OCI-LY7 (cell line): ENCODE measurements at regions not wholly inside any gene's neighbourhood (a gene's known extent, or its start where the extent isn't known, plus 50 kb on each side); places are given as distances from the start of the nearest gene placed in this dataset.

Source experiments
- BruUV-seq: library from RNA; stranded (reverse); fragments of 400-500 nt; replicated peaks from 2 replicates; lab custom pipeline; 2021; lab: Mats Ljungman, UMichigan
- CTCF ChIA-PET: fragments of 300-600 bp; sonication (Branson Sonifier 250); formaldehyde crosslinking; loops from one replicate; lab custom pipeline; 2022; ENCODE audit warnings: antibody characterized with exemption; ENCODE audit not compliant: unreplicated experiment; lab: Charles Lee
- POLR2A ChIA-PET: fragments of 300-600 bp; sonication (Branson Sonifier 250); formaldehyde crosslinking; loops from one replicate; lab custom pipeline; 2022; ENCODE audit warnings: antibody characterized with exemption; lab: Charles Lee
- DNase-seq: peaks from one replicate; pipeline ENCODE4 v3.0.0-alpha.2; 2015; ENCODE audit warnings: low spot score
- H2AFZ ChIP-seq: fragments of 200-600 bp; sonication (generic), shearing (Covaris generic); 2 replicates; pipeline ENCODE4 v1.6.1; 2014; ENCODE audit warnings: mild to moderate bottlenecking, antibody characterized with exemption, low read length, moderate library complexity
- H3K27ac ChIP-seq: fragments of 200-600 bp; sonication (generic); 2 replicates; pipeline ENCODE4 v1.5.1; 2014; ENCODE audit warnings: mixed run types, low read depth, mild to moderate bottlenecking, moderate library complexity, low read length, inconsistent platforms; ENCODE audit not compliant: poor library complexity, severe bottlenecking
- H3K36me3 ChIP-seq: fragments of 200-600 bp; sonication (generic); 2 replicates; pipeline ENCODE4 v1.6.1; 2014; ENCODE audit warnings: mild to moderate bottlenecking, antibody characterized with exemption, low read length, moderate library complexity, mixed read lengths; ENCODE audit not compliant: insufficient read depth
- H3K4me1 ChIP-seq: fragments of 200-600 bp; sonication (generic); 2 replicates; pipeline ENCODE4 v1.5.1; 2014; ENCODE audit warnings: mild to moderate bottlenecking, low read length; ENCODE audit not compliant: insufficient read depth, poor library complexity, severe bottlenecking
- H3K4me2 ChIP-seq: fragments of 200-600 bp; sonication (generic); 2 replicates; pipeline ENCODE4 v1.6.1; 2014; ENCODE audit warnings: mild to moderate bottlenecking, low read length
- H3K4me3 ChIP-seq: fragments of 200-600 bp; sonication (generic); 2 replicates; pipeline ENCODE4 v1.5.1; 2014; ENCODE audit warnings: mild to moderate bottlenecking, low read depth, low read length; ENCODE audit not compliant: poor library complexity, severe bottlenecking
- H3K79me2 ChIP-seq: fragments of 200-600 bp; sonication (generic); 2 replicates; pipeline ENCODE4 v1.6.1; 2016; ENCODE audit warnings: low read depth, mild to moderate bottlenecking, low read length, moderate library complexity, mixed read lengths; ENCODE audit not compliant: insufficient read depth
- H3K9me2 ChIP-seq: fragments of 200-600 bp; sonication (generic); 2 replicates; pipeline ENCODE4 v1.6.1; 2016; ENCODE audit warnings: mild to moderate bottlenecking, low read length, mixed read lengths; ENCODE audit not compliant: insufficient read depth
- H3K9me3 ChIP-seq: fragments of 200-600 bp; sonication (generic); 2 replicates; pipeline ENCODE4 v1.6.1; 2014; ENCODE audit warnings: mild to moderate bottlenecking, mixed run types, low read length, mixed read lengths
- H4K20me1 ChIP-seq: fragments of 200-600 bp; sonication (generic); 2 replicates; pipeline ENCODE4 v1.6.1; 2014; ENCODE audit warnings: mild to moderate bottlenecking, antibody characterized with exemption, low read length, moderate library complexity, mixed read lengths; ENCODE audit not compliant: insufficient read depth
- CTCF ChIP-seq: fragments of 200-600 bp; sonication (generic); conservative IDR thresholded peaks from 2 replicates; pipeline ENCODE4 v1.5.1; 2014; ENCODE audit warnings: mild to moderate bottlenecking, antibody characterized with exemption, low read length, moderate library complexity, mixed read lengths
- EZH2phosphoT487 ChIP-seq: fragments of 200-600 bp; sonication (generic); IDR thresholded peaks from 2 replicates; pipeline ENCODE4 v1.6.1; 2018; ENCODE audit warnings: low read depth, borderline replicate concordance, mild to moderate bottlenecking, mixed run types, antibody characterized with exemption, low read length, moderate library complexity, mixed read lengths
- intact Hi-C: fragments of 100-400 bp; cut with micrococcal nuclease; formaldehyde crosslinking; loops from one replicate; pipeline ENCODE4 v1.10.0; 2022; ENCODE audit not compliant: unreplicated experiment

- intact Hi-C loops = no loop called here
- TF ChIP-seq CTCF (no peak), EZH2phosphoT487 (no peak)
- BruUV-seq = no TSS peak
- H3K9me3 ChIP-seq = no peaks in the 10 kb centered on the region
- no peak overlapping the region for H3K27ac ChIP-seq
- no peak for DNase-seq
- no peak overlapping the region for H3K4me3 ChIP-seq
- no peak overlapping the region for H3K4me2 ChIP-seq
- H3K79me2 ChIP-seq = no peaks in the 10 kb centered on the region
- H4K20me1 ChIP-seq = no peaks in the 10 kb centered on the region
- no peaks in the 10 kb centered on the region for H3K9me2 ChIP-seq
- no peaks in the 10 kb centered on the region for H3K36me3 ChIP-seq
- ChIA-PET CTCF (no interaction called here), POLR2A (interaction anchor here (0.9 to 1.6 kb wide), 2 partner anchors 9 to 13 kb away, joined by 4 to 5 read pairs; no protein-coding TSS in a partner anchor)
- H3K4me1 ChIP-seq = no peaks in the 10 kb centered on the region
- no peak overlapping the region for H2AFZ ChIP-seq
Observed at GRCh38 chr2:153055182-153055581, 336.8 kb downstream of the ARL6IP6 start.

- ChIA-PET POLR2A (interaction anchor here (1.4 kb wide), 1 partner anchor 35 kb away, joined by 4 read pairs; no protein-coding TSS in a partner anchor), CTCF (no interaction called here)
- H3K4me3 ChIP-seq = no peak overlapping the region
- no peaks in the 10 kb centered on the region for H3K4me1 ChIP-seq
- intact Hi-C loops = no loop called here
- no peaks in the 10 kb centered on the region for H3K79me2 ChIP-seq
- TF ChIP-seq EZH2phosphoT487 = no peak
- no peak for TF ChIP-seq CTCF
- DNase-seq = no peak
- no peaks in the 10 kb centered on the region for H3K9me3 ChIP-seq
- BruUV-seq = no TSS peak
- no peaks in the 10 kb centered on the region for H3K36me3 ChIP-seq
- H4K20me1 ChIP-seq = no peaks in the 10 kb centered on the region
- no peak overlapping the region for H3K4me2 ChIP-seq
- no peak overlapping the region for H2AFZ ChIP-seq
- H3K9me2 ChIP-seq = no peaks in the 10 kb centered on the region
- no peak overlapping the region for H3K27ac ChIP-seq
Observed at GRCh38 chr2:153052807-153053559, 334.6 kb downstream of the ARL6IP6 start.

GRCh38 chr2:153047220-153047619 lies 328.8 kb downstream of the ARL6IP6 start:
- H3K4me1 ChIP-seq = no peaks in the 10 kb centered on the region
- CTCF ChIA-PET = no interaction called here
- H3K4me3 ChIP-seq = no peak overlapping the region
- H2AFZ ChIP-seq = no peak overlapping the region
- H3K9me3 ChIP-seq = no peaks in the 10 kb centered on the region
- no TSS peak for BruUV-seq
- intact Hi-C loops = no loop called here
- no peaks in the 10 kb centered on the region for H3K9me2 ChIP-seq
- H4K20me1 ChIP-seq = no peaks in the 10 kb centered on the region
- H3K79me2 ChIP-seq = no peaks in the 10 kb centered on the region
- POLR2A ChIA-PET = interaction anchor here (0.5 kb wide), 1 partner anchor 8 kb away, joined by 3 read pairs; no protein-coding TSS in a partner anchor
- DNase-seq = no peak
- H3K36me3 ChIP-seq = no peaks in the 10 kb centered on the region
- TF ChIP-seq EZH2phosphoT487 (no peak), CTCF (no peak)
- H3K27ac ChIP-seq = no peak overlapping the region
- no peak overlapping the region for H3K4me2 ChIP-seq
